ENCODE measurements at regions not wholly inside any gene's neighbourhood (a gene's known extent, or its start where the extent isn't known, plus 50 kb on each side); places are given as distances from the start of the nearest gene placed in this dataset.

- DNase-seq (ENCODE audit: extremely low read depth, low read depth): no peak
Measured at GRCh38 chr13:109968876-109969577, 182.6 kb upstream of the IRS2 start.

DNA sequence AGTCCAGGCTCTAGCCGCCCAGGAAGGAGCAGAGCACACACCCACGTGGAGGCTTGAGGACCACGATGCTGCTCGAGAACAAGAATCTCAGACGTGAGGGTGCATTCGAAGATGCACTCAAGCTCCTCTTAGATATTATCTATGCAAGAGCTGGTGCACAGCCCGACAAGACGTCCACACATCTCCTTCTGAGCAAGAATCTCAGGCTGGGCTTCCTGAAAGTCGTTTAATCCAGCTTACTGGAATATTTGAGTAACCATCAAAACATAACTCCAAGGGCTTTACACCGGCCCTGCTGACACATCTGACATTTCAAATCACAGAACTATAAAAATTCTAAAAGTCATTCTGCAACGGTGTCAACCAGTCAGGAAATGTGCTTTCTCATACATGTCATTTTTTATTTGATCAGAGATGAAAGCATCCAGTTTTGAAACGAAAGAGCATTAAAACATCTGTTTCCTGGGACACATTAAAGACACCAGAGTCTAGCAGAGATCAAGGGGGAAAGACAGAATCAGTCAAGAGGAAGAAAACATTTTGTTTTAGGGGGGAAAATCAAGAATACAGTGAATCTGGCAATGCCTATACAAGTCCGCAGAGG lies 177.7 kb upstream of the IRS2 start:
- no peak for DNase-seq (ENCODE audit: extremely low read depth, low read depth)
- TF ChIP-seq, protein P1, sequence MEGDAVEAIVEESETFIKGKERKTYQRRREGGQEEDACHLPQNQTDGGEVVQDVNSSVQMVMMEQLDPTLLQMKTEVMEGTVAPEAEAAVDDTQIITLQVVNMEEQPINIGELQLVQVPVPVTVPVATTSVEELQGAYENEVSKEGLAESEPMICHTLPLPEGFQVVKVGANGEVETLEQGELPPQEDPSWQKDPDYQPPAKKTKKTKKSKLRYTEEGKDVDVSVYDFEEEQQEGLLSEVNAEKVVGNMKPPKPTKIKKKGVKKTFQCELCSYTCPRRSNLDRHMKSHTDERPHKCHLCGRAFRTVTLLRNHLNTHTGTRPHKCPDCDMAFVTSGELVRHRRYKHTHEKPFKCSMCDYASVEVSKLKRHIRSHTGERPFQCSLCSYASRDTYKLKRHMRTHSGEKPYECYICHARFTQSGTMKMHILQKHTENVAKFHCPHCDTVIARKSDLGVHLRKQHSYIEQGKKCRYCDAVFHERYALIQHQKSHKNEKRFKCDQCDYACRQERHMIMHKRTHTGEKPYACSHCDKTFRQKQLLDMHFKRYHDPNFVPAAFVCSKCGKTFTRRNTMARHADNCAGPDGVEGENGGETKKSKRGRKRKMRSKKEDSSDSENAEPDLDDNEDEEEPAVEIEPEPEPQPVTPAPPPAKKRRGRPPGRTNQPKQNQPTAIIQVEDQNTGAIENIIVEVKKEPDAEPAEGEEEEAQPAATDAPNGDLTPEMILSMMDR (IDR thresholded peaks at IDR 0.05; ENCODE audit: low read depth, low read length): no peak

More at GRCh38 chr13:109968876-109969577, 182.6 kb upstream of the IRS2 start:
- TF ChIP-seq, protein P1 (IDR thresholded peaks at IDR 0.05; ENCODE audit: low read depth, low read length): no peak

DNA sequence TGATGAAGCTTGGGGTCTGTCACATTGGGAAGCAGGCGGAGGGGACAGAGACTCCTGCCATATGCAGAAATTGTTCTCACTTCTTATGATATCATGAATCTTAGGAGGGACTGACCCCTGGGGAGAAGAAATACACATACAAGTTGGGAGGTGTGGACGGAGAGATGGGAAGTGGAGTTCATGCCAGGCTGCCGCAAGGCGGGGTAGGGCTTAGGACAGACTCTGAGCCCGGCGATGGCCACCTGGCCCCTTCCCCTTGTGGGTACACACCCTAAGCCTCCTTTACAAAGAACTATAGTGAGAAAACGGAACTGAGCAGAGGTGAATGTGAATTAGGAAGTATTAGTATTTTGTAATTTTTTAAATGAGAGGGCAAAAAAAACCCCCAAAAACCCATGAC lies 177.0 kb upstream of the IRS2 start:
- DNase-seq (ENCODE audit: extremely low read depth, low read depth): no peak
- TF ChIP-seq, protein P1 (IDR thresholded peaks at IDR 0.05; ENCODE audit: low read depth, low read length): no peak

GRCh38 chr13:109959903-109960302 lies 173.5 kb upstream of the IRS2 start:
- TF ChIP-seq, protein P1 (IDR thresholded peaks at IDR 0.05; ENCODE audit: low read depth, low read length): no peak

DNA sequence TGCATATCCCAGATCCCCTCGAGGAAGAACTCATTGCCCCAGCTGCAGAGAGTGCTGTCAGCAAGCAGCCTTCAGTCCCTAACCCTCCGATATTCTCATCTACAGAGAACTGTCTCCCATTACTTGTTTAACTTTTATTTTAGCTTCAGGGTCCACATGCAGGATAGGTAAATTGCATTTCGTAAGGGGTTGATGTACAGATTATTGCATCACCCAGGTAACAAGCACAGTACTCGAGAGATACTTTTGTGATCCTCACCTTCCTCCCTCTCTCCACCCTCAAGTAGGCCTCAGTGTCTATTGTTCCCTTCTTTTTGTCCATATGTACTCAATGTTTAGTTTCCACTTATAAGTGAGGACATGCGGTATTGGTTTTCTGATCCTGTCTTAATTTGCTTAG lies 171.5 kb upstream of the IRS2 start:
- DNase-seq (ENCODE audit: extremely low read depth, low read depth): no peak
- TF ChIP-seq, protein P1 (IDR thresholded peaks at IDR 0.05; ENCODE audit: low read depth, low read length): no peak

More at GRCh38 chr13:109959903-109960302, 173.5 kb upstream of the IRS2 start:
- no peak for DNase-seq (ENCODE audit: extremely low read depth, low read depth)

DNA sequence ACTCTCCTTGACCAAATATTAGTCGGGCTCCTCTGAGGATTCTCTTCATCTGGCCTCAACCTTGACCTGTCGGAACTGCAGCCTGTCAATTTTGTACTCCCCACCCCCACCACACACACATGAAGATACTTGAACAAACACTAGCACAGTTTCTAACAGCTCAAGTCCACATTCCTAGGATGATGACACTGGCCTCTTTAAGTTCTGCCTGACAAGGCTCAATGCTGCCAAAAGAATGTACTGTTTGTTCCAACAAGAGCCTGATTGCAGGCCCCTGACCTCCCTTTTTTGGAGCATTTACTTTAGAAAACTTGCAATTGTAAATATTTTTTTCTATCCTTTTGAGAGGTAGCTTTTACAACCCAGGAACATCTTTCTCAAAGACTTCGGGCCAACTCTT lies 169.2 kb upstream of the IRS2 start:
- TF ChIP-seq, protein P1 (IDR thresholded peaks at IDR 0.05; ENCODE audit: low read depth, low read length): no peak
- DNase-seq (ENCODE audit: extremely low read depth, low read depth): no peak

GRCh38 chr13:109954441-109954840 lies 168.1 kb upstream of the IRS2 start:
- TF ChIP-seq, protein P1 (IDR thresholded peaks at IDR 0.05; ENCODE audit: low read depth, low read length): no peak

More at GRCh38 chr13:109954441-109954840, 168.1 kb upstream of the IRS2 start:
- DNase-seq (ENCODE audit: extremely low read depth, low read depth): no peak
